Ovary (tissue), 7 donors: ENCODE measurements at regions not wholly inside any gene's neighbourhood (a gene's known extent, or its start where the extent isn't known, plus 50 kb on each side); places are given as distances from the start of the nearest gene placed in this dataset.

Experiments used
- DNase-seq, 5 donors: peaks; one replicate each; pipeline ENCODE4 v3.0.0-alpha.2; 2019 to 2020
- H3K27ac ChIP-seq, 2 donors: fragments of 200-600 bp; one replicate each; pipeline versions ENCODE4 v1.5.1 to v1.8.0; 2019 to 2022
- H3K27me3 ChIP-seq: fragments of 200-600 bp; one replicate; pipeline ENCODE4 v1.8.0; 2022
- H3K36me3 ChIP-seq: fragments of 200-600 bp; sonication (generic); one replicate; pipeline ENCODE4 v1.5.1; 2019
- H3K4me1 ChIP-seq: one replicate; pipeline ENCODE4 v1.8.1; 2013; ENCODE audit warnings: mild to moderate bottlenecking, moderate library complexity; ENCODE audit not compliant: insufficient read depth
- H3K4me3 ChIP-seq: fragments of 200-600 bp; sonication (generic); one replicate; pipeline ENCODE4 v1.5.1; 2017
- H3K9me3 ChIP-seq, 2 donors: fragments of 200-600 bp in 1 of 2; sonication (generic) in 1 of 2; one replicate each; pipeline versions ENCODE4 v1.5.1 to v1.8.1; 2013 to 2019; ENCODE audit warnings: mild to moderate bottlenecking in 1 of 2, moderate library complexity in 1 of 2
- EP300 ChIP-seq: sonication (generic); formaldehyde crosslinking; IDR thresholded peaks from one replicate; pipeline ENCODE4 v1.6.1; 2017; ENCODE audit warnings: antibody characterized with exemption
- POLR2A ChIP-seq: fragments of 450-650 bp; IDR thresholded peaks from one replicate; pipeline ENCODE4 v1.6.1; 2017; ENCODE audit warnings: antibody characterized with exemption, mild to moderate bottlenecking, moderate library complexity
- WGBS, 3 donors: extraction: QIAGEN DNeasy Blood & Tissue Kit in 1 of 3; methylation state at CpG; one replicate each; pipeline versions ENCODE4 v1.1.5 to v1.1.7; 2013 to 2017; 5-methylcytosine and 5-hydroxymethylcytosine counted together
- intact Hi-C, 4 donors: fragments of 100-400 bp; cut with DNase I; formaldehyde crosslinking; loops; one replicate each; pipeline versions ENCODE4 v1.11.0 to v1.15.1; 2022 to 2023
- TF ChIP-seq, protein P1 (sequence below), 3 donors: fragments of 450-650 bp in 2 of 3; fragments of 200-600 bp in 1 of 3; IDR thresholded peaks; one replicate each; pipeline versions ENCODE4 v1.5.1 to v1.8.0; 2016 to 2022; ENCODE audit warnings: antibody characterized with exemption in 3 of 3, mild to moderate bottlenecking in 1 of 3
- donor health status: DM: no; HTN: no; CAD: no; lungs with moderate emphysema.
- donor health status: DM: no; HTN: no; CAD: no.
- donor health status: Bipolar disorder and iron deficiency.
- donor health status: DM: no; HTN: no; CAD: no.
- donor health status: DM: yes; HTN: yes; CAD: no.

DNA sequence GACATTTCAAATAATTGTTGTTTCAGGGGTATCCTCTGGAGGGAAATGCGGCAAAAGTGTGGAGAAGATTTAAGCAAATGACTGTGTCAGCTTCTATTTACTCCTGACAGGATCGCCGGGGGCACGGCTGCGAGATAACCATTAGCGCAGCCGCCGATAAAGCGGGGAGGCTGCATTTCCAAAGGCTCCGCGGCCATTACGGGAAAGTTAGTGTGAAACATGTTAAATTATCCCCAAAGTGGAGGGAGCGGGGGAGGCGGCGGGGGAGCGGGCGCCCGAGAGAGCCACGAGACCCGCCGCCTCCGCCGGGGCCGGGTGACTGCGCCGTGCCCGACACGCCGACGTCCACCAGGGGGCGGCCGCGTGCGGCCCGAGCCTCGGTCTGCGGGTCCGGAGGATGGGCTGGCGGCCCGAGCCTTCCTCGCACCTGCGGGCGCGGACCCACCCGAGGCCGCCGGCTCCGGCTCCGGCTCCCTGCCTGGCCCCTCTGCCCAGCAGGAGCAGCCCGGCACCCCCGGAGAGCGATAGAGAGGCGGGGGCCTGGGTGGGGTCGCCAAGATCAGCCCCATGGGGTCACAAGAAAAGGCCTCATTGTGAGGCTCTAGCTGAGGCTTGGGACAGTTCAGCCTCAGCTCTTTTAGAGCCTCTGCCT, 74.4 kb upstream of the PAX2 start:
- Histone ChIP-seq H3K9me3 (no peaks in the 10 kb centered on the region), H3K27me3 (no peaks in the 10 kb centered on the region), H3K4me3 (no peak overlapping the region), H3K4me1 (no peaks in the 10 kb centered on the region), H3K27ac (no peak overlapping the region), H3K36me3 (no peaks in the 10 kb centered on the region)
- no peak for DNase-seq
- TF ChIP-seq EP300 (no peak), POLR2A (no peak)
- TF ChIP-seq, protein P1, sequence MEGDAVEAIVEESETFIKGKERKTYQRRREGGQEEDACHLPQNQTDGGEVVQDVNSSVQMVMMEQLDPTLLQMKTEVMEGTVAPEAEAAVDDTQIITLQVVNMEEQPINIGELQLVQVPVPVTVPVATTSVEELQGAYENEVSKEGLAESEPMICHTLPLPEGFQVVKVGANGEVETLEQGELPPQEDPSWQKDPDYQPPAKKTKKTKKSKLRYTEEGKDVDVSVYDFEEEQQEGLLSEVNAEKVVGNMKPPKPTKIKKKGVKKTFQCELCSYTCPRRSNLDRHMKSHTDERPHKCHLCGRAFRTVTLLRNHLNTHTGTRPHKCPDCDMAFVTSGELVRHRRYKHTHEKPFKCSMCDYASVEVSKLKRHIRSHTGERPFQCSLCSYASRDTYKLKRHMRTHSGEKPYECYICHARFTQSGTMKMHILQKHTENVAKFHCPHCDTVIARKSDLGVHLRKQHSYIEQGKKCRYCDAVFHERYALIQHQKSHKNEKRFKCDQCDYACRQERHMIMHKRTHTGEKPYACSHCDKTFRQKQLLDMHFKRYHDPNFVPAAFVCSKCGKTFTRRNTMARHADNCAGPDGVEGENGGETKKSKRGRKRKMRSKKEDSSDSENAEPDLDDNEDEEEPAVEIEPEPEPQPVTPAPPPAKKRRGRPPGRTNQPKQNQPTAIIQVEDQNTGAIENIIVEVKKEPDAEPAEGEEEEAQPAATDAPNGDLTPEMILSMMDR (IDR thresholded peaks at IDR 0.05), result no peak
- intact Hi-C loops, result no loop called here
- WGBS, 3 donors, result 3 to 5% (median 5%) methylated on average over 41 to 54 of the region's 54 CpGs

GRCh38 chr10:100672199-100672598, 73.2 kb upstream of the PAX2 start:
- no peaks in the 10 kb centered on the region for H3K4me1 ChIP-seq
- H3K4me3 ChIP-seq, result no peak overlapping the region
- no peak overlapping the region for H3K27ac ChIP-seq
- no peaks in the 10 kb centered on the region for H3K36me3 ChIP-seq
- H3K9me3 ChIP-seq, result no peaks in the 10 kb centered on the region
- H3K27me3 ChIP-seq, result no peaks in the 10 kb centered on the region
- intact Hi-C loops, result loop anchor here in 1 of 4 donors (1.0 kb wide), 1 partner anchor 22 kb away; no protein-coding TSS in a partner anchor
- DNase-seq, result no peak
- no peak for TF ChIP-seq POLR2A
- TF ChIP-seq, protein P1 (IDR thresholded peaks at IDR 0.05), result no peak
- no peak for TF ChIP-seq EP300
- WGBS, 3 donors, result 84 to 94% (median 91%) methylated on average over 3 of the region's 3 CpGs

GRCh38 chr10:100677290-100677945, 68.0 kb upstream of the PAX2 start:
- H3K4me3 ChIP-seq, result no peak overlapping the region
- WGBS, 3 donors, result 73 to 77% (median 76%) methylated on average over 6 of the region's 6 CpGs
- no peak overlapping the region for H3K27ac ChIP-seq
- TF ChIP-seq, protein P1 (IDR thresholded peaks at IDR 0.05), result no peak
- no peak for TF ChIP-seq EP300
- no peak for TF ChIP-seq POLR2A
- no peaks in the 10 kb centered on the region for H3K4me1 ChIP-seq
- no peak for DNase-seq
- H3K27me3 ChIP-seq, result no peaks in the 10 kb centered on the region
- H3K9me3 ChIP-seq, result no peaks in the 10 kb centered on the region
- intact Hi-C loops, result no loop called here
- no peaks in the 10 kb centered on the region for H3K36me3 ChIP-seq

GRCh38 chr10:100679327-100679726, 66.1 kb upstream of the PAX2 start:
- 28 to 42% (median 29%) methylated on average over 3 of the region's 3 CpGs for WGBS, 3 donors
- DNase-seq, result no peak

More at GRCh38 chr10:100679327-100679726, 66.1 kb upstream of the PAX2 start:
- Histone ChIP-seq H3K27ac (no peak overlapping the region), H3K9me3 (no peaks in the 10 kb centered on the region), H3K27me3 (no peaks in the 10 kb centered on the region), H3K36me3 (no peaks in the 10 kb centered on the region), H3K4me3 (no peak overlapping the region), H3K4me1 (no peaks in the 10 kb centered on the region)
- TF ChIP-seq, protein P1 (IDR thresholded peaks at IDR 0.05), result no peak
- TF ChIP-seq EP300 (no peak), POLR2A (no peak)
- intact Hi-C loops, result no loop called here
